Breast epithelium (tissue), 4 donors: ENCODE measurements at regions not wholly inside any gene's neighbourhood (a gene's known extent, or its start where the extent isn't known, plus 50 kb on each side); places are given as distances from the start of the nearest gene placed in this dataset.

Source experiments
- DNase-seq, 2 donors: peaks; one replicate each; pipeline ENCODE4 v3.0.0-alpha.2; 2019; ENCODE audit warnings: low spot score in 2 of 2
- H3K27ac ChIP-seq, 2 donors: fragments of 200-600 bp; sonication (generic) in 1 of 2; one replicate each; pipeline ENCODE4 v1.5.1; 2016 to 2019; ENCODE audit warnings: mild to moderate bottlenecking in 1 of 2
- H3K27me3 ChIP-seq, 2 donors: fragments of 200-600 bp; sonication (generic) in 1 of 2; one replicate each; pipeline versions ENCODE4 v1.5.1 to v1.6.0; 2017 to 2019; ENCODE audit warnings: control low read depth in 1 of 2, mild to moderate bottlenecking in 1 of 2
- H3K36me3 ChIP-seq: fragments of 200-600 bp; one replicate; pipeline ENCODE4 v1.5.1; 2019
- H3K4me1 ChIP-seq, 2 donors: fragments of 200-600 bp; sonication (generic); one replicate each; pipeline ENCODE4 v1.5.1; 2016 to 2019; ENCODE audit warnings: control low read depth in 1 of 2
- H3K4me3 ChIP-seq, 3 donors: fragments of 200-600 bp; sonication (generic); 1 replicate in 2 of 3; 2 replicates in 1 of 3; pipeline ENCODE4 v1.5.1; 2016 to 2019; ENCODE audit warnings: mild to moderate bottlenecking in 3 of 3, moderate library complexity in 2 of 3
- H3K9me3 ChIP-seq, 2 donors: fragments of 200-600 bp; sonication (generic) in 1 of 2; one replicate each; pipeline ENCODE4 v1.5.1; 2016 to 2019; ENCODE audit warnings: control low read depth in 1 of 2
- CTCF ChIP-seq, 3 donors: fragments of 450-650 bp; IDR thresholded peaks; one replicate each; pipeline ENCODE4 v1.5.1; 2016 to 2017; ENCODE audit warnings: antibody characterized with exemption in 3 of 3, mild to moderate bottlenecking in 3 of 3, moderate library complexity in 3 of 3
- POLR2A ChIP-seq: fragments of 450-650 bp; IDR thresholded peaks from one replicate; pipeline ENCODE4 v1.6.1; 2016; ENCODE audit warnings: antibody characterized with exemption, mild to moderate bottlenecking, moderate library complexity
- POLR2AphosphoS5 ChIP-seq, 3 donors: sonication (generic); formaldehyde crosslinking; IDR thresholded peaks; one replicate each; pipeline ENCODE4 v1.6.1; 2017; ENCODE audit warnings: antibody characterized with exemption in 3 of 3
- intact Hi-C: fragments of 100-400 bp; cut with DNase I; formaldehyde crosslinking; loops from one replicate; pipeline ENCODE4 v1.15.1; 2023; ENCODE audit warnings: low total_unique reads

GRCh38 chr9:84613431-84613830, 56.1 kb upstream of the NTRK2 start:
- TF ChIP-seq POLR2AphosphoS5 (IDR thresholded peaks at IDR 0.05), result no peak
- no peak for TF ChIP-seq CTCF (IDR thresholded peaks at IDR 0.05)
- TF ChIP-seq POLR2A, result no peak
- Histone ChIP-seq H3K4me3 (no peak overlapping the region), H3K27me3 (no peaks in the 10 kb centered on the region), H3K9me3 (peaks cover 4 to 17% of the 10 kb centered on the region in 2 donors), H3K27ac (no peak overlapping the region), H3K36me3 (no peaks in the 10 kb centered on the region), H3K4me1 (no peaks in the 10 kb centered on the region)
- DNase-seq, result no peak
- intact Hi-C loops, result no loop called here

GRCh38 chr9:84615544-84615943, 54.0 kb upstream of the NTRK2 start:
- intact Hi-C loops, result loop anchor here (5.0 kb wide), 1 partner anchor 292 kb away; no protein-coding TSS in a partner anchor
- Histone ChIP-seq H3K36me3 (no peaks in the 10 kb centered on the region), H3K27me3 (no peaks in the 10 kb centered on the region), H3K4me1 (no peaks in the 10 kb centered on the region), H3K4me3 (no peak overlapping the region), H3K27ac (no peak overlapping the region), H3K9me3 (peaks cover under 1 to 10% of the 10 kb centered on the region in 2 donors)
- DNase-seq, result no peak
- TF ChIP-seq POLR2AphosphoS5 (IDR thresholded peaks at IDR 0.05) (no peak), POLR2A (no peak), CTCF (IDR thresholded peaks at IDR 0.05) (no peak)

- intact Hi-C loops, result loop anchor here (5.0 kb wide), 1 partner anchor 290 kb away; no protein-coding TSS in a partner anchor
- DNase-seq, result no peak
- H3K27ac ChIP-seq, result no peak overlapping the region
These were observed 52.0 kb upstream of the NTRK2 start for GRCh38 chr9:84617411-84618029.

More at GRCh38 chr9:84617411-84618029, 52.0 kb upstream of the NTRK2 start:
- H3K36me3 ChIP-seq, result no peaks in the 10 kb centered on the region
- TF ChIP-seq CTCF (IDR thresholded peaks at IDR 0.05) (no peak), POLR2A (no peak), POLR2AphosphoS5 (IDR thresholded peaks at IDR 0.05) (no peak)
- H3K27me3 ChIP-seq, result no peaks in the 10 kb centered on the region
- no peaks in the 10 kb centered on the region for H3K9me3 ChIP-seq
- H3K4me3 ChIP-seq, result no peak overlapping the region
- H3K4me1 ChIP-seq, result no peaks in the 10 kb centered on the region
